ENCODE measurements at regions not wholly inside any gene's neighbourhood (a gene's known extent, or its start where the extent isn't known, plus 50 kb on each side); places are given as distances from the start of the nearest gene placed in this dataset.

GRCh38 chr19:30123119-30123518 is 181.1 kb downstream of the URI1 start:
- CTCF ChIA-PET: no interaction called here
- intact Hi-C loops (cut with micrococcal nuclease; ENCODE audit: unreplicated experiment): no loop called here
- H3K27ac Mint-ChIP-seq (ENCODE audit: unreplicated experiment): no peak overlapping the region
- peaks cover 2% of the 10 kb centered on the region for H3K9me3 Mint-ChIP-seq (ENCODE audit: low read depth, unreplicated experiment)
- BruUV-seq (replicated peaks): no TSS peak
- no peaks in the 10 kb centered on the region for H3K36me3 Mint-ChIP-seq (ENCODE audit: insufficient read depth, unreplicated experiment)
- TF ChIP-seq CTCF (IDR thresholded peaks at IDR 0.05; ENCODE audit: unreplicated experiment): no peak
- no peaks in the 10 kb centered on the region for H3K4me1 Mint-ChIP-seq (ENCODE audit: low read depth, unreplicated experiment)
- H3K27me3 Mint-ChIP-seq (ENCODE audit: unreplicated experiment): peaks cover 17% of the 10 kb centered on the region
- DNase-seq: no peak
- no peak overlapping the region for H3K4me3 Mint-ChIP-seq (ENCODE audit: low read depth, unreplicated experiment)

- Mint-ChIP-seq H3K27ac (ENCODE audit: unreplicated experiment) (no peak overlapping the region), H3K9me3 (ENCODE audit: low read depth, unreplicated experiment) (peaks cover 2% of the 10 kb centered on the region), H3K4me1 (ENCODE audit: low read depth, unreplicated experiment) (no peaks in the 10 kb centered on the region), H3K4me3 (ENCODE audit: low read depth, unreplicated experiment) (no peak overlapping the region), H3K36me3 (ENCODE audit: insufficient read depth, unreplicated experiment) (no peaks in the 10 kb centered on the region), H3K27me3 (ENCODE audit: unreplicated experiment) (peaks cover 17% of the 10 kb centered on the region)
- intact Hi-C loops (cut with micrococcal nuclease; ENCODE audit: unreplicated experiment): no loop called here
- CTCF ChIA-PET: no interaction called here
- TF ChIP-seq CTCF (IDR thresholded peaks at IDR 0.05; ENCODE audit: unreplicated experiment): no peak
- no TSS peak for BruUV-seq (replicated peaks)
- no peak for DNase-seq
Measured at GRCh38 chr19:30123611-30124010, 181.6 kb downstream of the URI1 start.

- no peaks in the 10 kb centered on the region for H3K36me3 Mint-ChIP-seq (ENCODE audit: insufficient read depth, unreplicated experiment)
- no peak for DNase-seq
- CTCF ChIA-PET: no interaction called here
- no peak for TF ChIP-seq CTCF (IDR thresholded peaks at IDR 0.05; ENCODE audit: unreplicated experiment)
- no peaks in the 10 kb centered on the region for H3K9me3 Mint-ChIP-seq (ENCODE audit: low read depth, unreplicated experiment)
- BruUV-seq (replicated peaks): no TSS peak
- no peak overlapping the region for H3K27ac Mint-ChIP-seq (ENCODE audit: unreplicated experiment)
- intact Hi-C loops (cut with micrococcal nuclease; ENCODE audit: unreplicated experiment): no loop called here
- H3K4me3 Mint-ChIP-seq (ENCODE audit: low read depth, unreplicated experiment): no peak overlapping the region
- H3K27me3 Mint-ChIP-seq (ENCODE audit: unreplicated experiment): no peaks in the 10 kb centered on the region
- no peaks in the 10 kb centered on the region for H3K4me1 Mint-ChIP-seq (ENCODE audit: low read depth, unreplicated experiment)
Measured at GRCh38 chr19:30128211-30128610, 186.2 kb downstream of the URI1 start.

- no peak for DNase-seq
- CTCF ChIA-PET: no interaction called here
- no peak overlapping the region for H3K27ac Mint-ChIP-seq (ENCODE audit: unreplicated experiment)
Measured at GRCh38 chr19:30130356-30131122, 188.5 kb downstream of the URI1 start.

More at GRCh38 chr19:30130356-30131122, 188.5 kb downstream of the URI1 start:
- TF ChIP-seq CTCF (IDR thresholded peaks at IDR 0.05; ENCODE audit: unreplicated experiment): no peak
- intact Hi-C loops (cut with micrococcal nuclease; ENCODE audit: unreplicated experiment): no loop called here
- Mint-ChIP-seq H3K9me3 (ENCODE audit: low read depth, unreplicated experiment) (no peaks in the 10 kb centered on the region), H3K4me3 (ENCODE audit: low read depth, unreplicated experiment) (no peak overlapping the region), H3K4me1 (ENCODE audit: low read depth, unreplicated experiment) (no peaks in the 10 kb centered on the region), H3K27me3 (ENCODE audit: unreplicated experiment) (peaks cover 16% of the 10 kb centered on the region), H3K36me3 (ENCODE audit: insufficient read depth, unreplicated experiment) (no peaks in the 10 kb centered on the region)
- BruUV-seq (replicated peaks): no TSS peak

Measured in Calu3 (cell line).